Astrocyte of the spinal cord (primary cell): ENCODE measurements at regions not wholly inside any gene's neighbourhood (a gene's known extent, or its start where the extent isn't known, plus 50 kb on each side); places are given as distances from the start of the nearest gene placed in this dataset.

Experiments used
- DNase-seq: peaks from one replicate; pipeline ENCODE4 v3.0.0; 2011; ENCODE audit warnings: low read depth, low spot score
- H3K4me3 ChIP-seq: 2 replicates; pipeline ENCODE4 v1.5.1; 2011; ENCODE audit warnings: low read depth, mild to moderate bottlenecking, low read length, moderate library complexity
- in situ Hi-C: cut with HindIII; loops from 2 replicates; pipeline ENCODE4 v1.10.0; 2017; ENCODE audit warnings: low sequenced_read_pairs
- TF ChIP-seq, protein P1 (sequence below): IDR thresholded peaks from 2 replicates; pipeline ENCODE4 v1.5.1; 2012; ENCODE audit warnings: low read depth, mild to moderate bottlenecking, low read length, inconsistent platforms

GRCh38 chr10:2760736-2761135 is 306.6 kb upstream of the PFKP start:
- TF ChIP-seq, protein P1, sequence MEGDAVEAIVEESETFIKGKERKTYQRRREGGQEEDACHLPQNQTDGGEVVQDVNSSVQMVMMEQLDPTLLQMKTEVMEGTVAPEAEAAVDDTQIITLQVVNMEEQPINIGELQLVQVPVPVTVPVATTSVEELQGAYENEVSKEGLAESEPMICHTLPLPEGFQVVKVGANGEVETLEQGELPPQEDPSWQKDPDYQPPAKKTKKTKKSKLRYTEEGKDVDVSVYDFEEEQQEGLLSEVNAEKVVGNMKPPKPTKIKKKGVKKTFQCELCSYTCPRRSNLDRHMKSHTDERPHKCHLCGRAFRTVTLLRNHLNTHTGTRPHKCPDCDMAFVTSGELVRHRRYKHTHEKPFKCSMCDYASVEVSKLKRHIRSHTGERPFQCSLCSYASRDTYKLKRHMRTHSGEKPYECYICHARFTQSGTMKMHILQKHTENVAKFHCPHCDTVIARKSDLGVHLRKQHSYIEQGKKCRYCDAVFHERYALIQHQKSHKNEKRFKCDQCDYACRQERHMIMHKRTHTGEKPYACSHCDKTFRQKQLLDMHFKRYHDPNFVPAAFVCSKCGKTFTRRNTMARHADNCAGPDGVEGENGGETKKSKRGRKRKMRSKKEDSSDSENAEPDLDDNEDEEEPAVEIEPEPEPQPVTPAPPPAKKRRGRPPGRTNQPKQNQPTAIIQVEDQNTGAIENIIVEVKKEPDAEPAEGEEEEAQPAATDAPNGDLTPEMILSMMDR, result no peak

GRCh38 chr10:2759233-2759632 is 308.1 kb upstream of the PFKP start:
- in situ Hi-C loops, result no loop called here
- no peak overlapping the region for H3K4me3 ChIP-seq
- DNase-seq, result no peak
- TF ChIP-seq, protein P1, result no peak

More at GRCh38 chr10:2760736-2761135, 306.6 kb upstream of the PFKP start:
- in situ Hi-C loops, result no loop called here
- DNase-seq, result no peak
- H3K4me3 ChIP-seq, result no peak overlapping the region

DNA sequence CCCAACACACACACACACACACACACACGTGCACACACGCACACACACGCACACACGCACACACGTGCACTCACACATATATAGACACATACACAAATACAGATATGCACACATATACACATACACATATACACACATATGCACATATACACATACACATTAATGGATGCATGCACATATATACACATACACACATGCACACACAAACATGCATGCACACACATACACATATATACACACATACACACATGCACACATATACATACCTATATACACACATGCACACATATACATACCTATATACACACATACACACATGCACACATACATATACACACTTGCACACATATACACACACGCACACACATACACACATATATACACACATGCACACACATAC is 312.4 kb upstream of the PFKP start:
- in situ Hi-C loops, result no loop called here
- no peak overlapping the region for H3K4me3 ChIP-seq
- TF ChIP-seq, protein P1, result no peak
- no peak for DNase-seq

DNA sequence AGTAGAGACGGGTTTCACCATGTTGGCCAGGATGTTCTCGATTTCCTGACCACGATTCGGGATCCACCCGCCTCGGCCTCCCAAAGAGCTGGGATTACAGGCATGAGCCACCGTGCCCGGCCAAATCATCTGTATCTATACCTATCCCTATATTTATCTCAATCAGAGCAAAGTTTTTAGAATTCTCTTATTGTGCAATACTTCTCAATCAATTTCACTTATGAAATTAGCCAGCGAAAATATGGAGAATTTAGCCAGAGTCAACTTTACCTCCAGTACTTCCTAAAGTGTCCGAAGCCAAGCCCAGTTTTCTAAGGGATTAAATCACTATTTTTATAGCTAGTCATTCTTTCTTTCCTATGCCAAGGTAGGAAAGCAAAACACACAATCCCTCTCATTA is 319.1 kb upstream of the PFKP start:
- TF ChIP-seq, protein P1, result no peak
- in situ Hi-C loops, result no loop called here
- no peak for DNase-seq
- H3K4me3 ChIP-seq, result no peak overlapping the region

- DNase-seq, result no peak
- TF ChIP-seq, protein P1, result no peak
- H3K4me3 ChIP-seq, result no peak overlapping the region
- in situ Hi-C loops, result no loop called here
Measured at GRCh38 chr10:2746638-2747037, 320.7 kb upstream of the PFKP start.

DNA sequence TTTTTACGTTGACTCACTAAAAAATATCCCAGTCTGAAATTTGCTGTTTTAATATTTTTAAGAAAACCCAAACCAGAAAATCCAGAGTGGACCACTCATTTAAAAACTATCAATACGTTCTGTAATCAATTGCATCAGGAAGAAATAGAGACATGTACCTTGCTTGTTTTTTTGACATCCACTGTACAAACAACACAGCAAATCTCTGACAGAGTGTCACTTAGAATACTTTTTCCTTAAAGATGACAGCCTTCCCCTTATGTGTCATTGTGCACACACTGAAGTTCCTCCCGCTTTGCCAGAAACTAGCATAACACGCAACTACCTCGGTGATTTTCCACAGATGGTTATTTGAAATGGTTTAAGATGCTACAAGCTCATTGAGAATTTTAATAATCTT is 321.7 kb upstream of the PFKP start:
- no peak overlapping the region for H3K4me3 ChIP-seq
- no peak for DNase-seq
- in situ Hi-C loops, result no loop called here
- TF ChIP-seq, protein P1, result no peak
